ENCODE measurements at regions not wholly inside any gene's neighbourhood (a gene's known extent, or its start where the extent isn't known, plus 50 kb on each side); places are given as distances from the start of the nearest gene placed in this dataset.

- TF ChIP-seq GATA3 (IDR thresholded peaks at IDR 0.05; ENCODE audit: low read depth, low read length): no peak
- TF ChIP-seq GATA2 (IDR thresholded peaks at IDR 0.05; ENCODE audit: low read depth, low read length): no peak
These were observed 340.0 kb downstream of the SUCLA2 start for GRCh38 chr13:47661076-47661475.
